ENCODE measurements at regions not wholly inside any gene's neighbourhood (a gene's known extent, or its start where the extent isn't known, plus 50 kb on each side); places are given as distances from the start of the nearest gene placed in this dataset.

GRCh38 chr5:122252319-122252718 is 59.7 kb upstream of the SNCAIP start:
- Histone ChIP-seq H3K36me3 (ENCODE audit: low read depth) (no peaks in the 10 kb centered on the region), H3K4me3 (ENCODE audit: severe bottlenecking) (no peak overlapping the region), H3K27me3 (ENCODE audit: insufficient read depth, poor library complexity, severe bottlenecking) (no peaks in the 10 kb centered on the region), H3K27ac (ENCODE audit: poor library complexity, severe bottlenecking) (no peak overlapping the region), H3K9me3 (ENCODE audit: severe bottlenecking) (peaks cover 3% of the 10 kb centered on the region), H3K4me1 (ENCODE audit: insufficient read depth, poor library complexity, severe bottlenecking) (no peaks in the 10 kb centered on the region)
- peak; percentile 25 for DNase-seq (ENCODE audit: low spot score)
- TF ChIP-seq CTCF (IDR thresholded peaks at IDR 0.05; ENCODE audit: poor library complexity, severe bottlenecking): no peak
- ATAC-seq (ENCODE audit: low read depth): no peak

- Histone ChIP-seq H3K36me3 (ENCODE audit: low read depth) (no peaks in the 10 kb centered on the region), H3K9me3 (ENCODE audit: severe bottlenecking) (peaks cover 3% of the 10 kb centered on the region), H3K27ac (ENCODE audit: poor library complexity, severe bottlenecking) (no peak overlapping the region), H3K27me3 (ENCODE audit: insufficient read depth, poor library complexity, severe bottlenecking) (no peaks in the 10 kb centered on the region), H3K4me3 (ENCODE audit: severe bottlenecking) (no peak overlapping the region), H3K4me1 (ENCODE audit: insufficient read depth, poor library complexity, severe bottlenecking) (no peaks in the 10 kb centered on the region)
- no peak for TF ChIP-seq CTCF (IDR thresholded peaks at IDR 0.05; ENCODE audit: poor library complexity, severe bottlenecking)
- DNase-seq (ENCODE audit: low spot score): no peak
- no peak for ATAC-seq (ENCODE audit: low read depth)
These were observed 58.2 kb upstream of the SNCAIP start for GRCh38 chr5:122253794-122254193.

- ATAC-seq (ENCODE audit: low read depth) (no peak), DNase-seq (ENCODE audit: low spot score) (no peak)
- no peaks in the 10 kb centered on the region for H3K36me3 ChIP-seq (ENCODE audit: low read depth)
- TF ChIP-seq CTCF (IDR thresholded peaks at IDR 0.05; ENCODE audit: poor library complexity, severe bottlenecking): no peak
- no peak overlapping the region for H3K27ac ChIP-seq (ENCODE audit: poor library complexity, severe bottlenecking)
- no peak overlapping the region for H3K4me3 ChIP-seq (ENCODE audit: severe bottlenecking)
- H3K4me1 ChIP-seq (ENCODE audit: insufficient read depth, poor library complexity, severe bottlenecking): no peaks in the 10 kb centered on the region
- no peaks in the 10 kb centered on the region for H3K27me3 ChIP-seq (ENCODE audit: insufficient read depth, poor library complexity, severe bottlenecking)
- peaks cover 3% of the 10 kb centered on the region for H3K9me3 ChIP-seq (ENCODE audit: severe bottlenecking)
These were observed 55.6 kb upstream of the SNCAIP start for GRCh38 chr5:122256388-122256787.

GRCh38 chr5:122257000-122257399 is 55.0 kb upstream of the SNCAIP start:
- Histone ChIP-seq H3K4me3 (ENCODE audit: severe bottlenecking) (no peak overlapping the region), H3K27me3 (ENCODE audit: insufficient read depth, poor library complexity, severe bottlenecking) (no peaks in the 10 kb centered on the region), H3K9me3 (ENCODE audit: severe bottlenecking) (peaks cover 3% of the 10 kb centered on the region), H3K4me1 (ENCODE audit: insufficient read depth, poor library complexity, severe bottlenecking) (no peaks in the 10 kb centered on the region), H3K36me3 (ENCODE audit: low read depth) (no peaks in the 10 kb centered on the region), H3K27ac (ENCODE audit: poor library complexity, severe bottlenecking) (no peak overlapping the region)
- DNase-seq (ENCODE audit: low spot score) (no peak), ATAC-seq (ENCODE audit: low read depth) (no peak)
- no peak for TF ChIP-seq CTCF (IDR thresholded peaks at IDR 0.05; ENCODE audit: poor library complexity, severe bottlenecking)

- H3K4me3 ChIP-seq (ENCODE audit: severe bottlenecking): no peak overlapping the region
- no peaks in the 10 kb centered on the region for H3K36me3 ChIP-seq (ENCODE audit: low read depth)
- peaks cover 3% of the 10 kb centered on the region for H3K9me3 ChIP-seq (ENCODE audit: severe bottlenecking)
- H3K4me1 ChIP-seq (ENCODE audit: insufficient read depth, poor library complexity, severe bottlenecking): no peaks in the 10 kb centered on the region
- H3K27me3 ChIP-seq (ENCODE audit: insufficient read depth, poor library complexity, severe bottlenecking): no peaks in the 10 kb centered on the region
- ATAC-seq (ENCODE audit: low read depth) (peak; percentile 40; the same call in 2 of the 3 replicates), DNase-seq (ENCODE audit: low spot score) (no peak)
- H3K27ac ChIP-seq (ENCODE audit: poor library complexity, severe bottlenecking): no peak overlapping the region
- no peak for TF ChIP-seq CTCF (IDR thresholded peaks at IDR 0.05; ENCODE audit: poor library complexity, severe bottlenecking)
These were observed 53.8 kb upstream of the SNCAIP start for GRCh38 chr5:122258241-122258640.

Measured in RWPE2 (cell line).